Stomach (tissue), 8 donors: ENCODE measurements at regions not wholly inside any gene's neighbourhood (a gene's known extent, or its start where the extent isn't known, plus 50 kb on each side); places are given as distances from the start of the nearest gene placed in this dataset.

Experiments used
- DNase-seq, 2 donors: peaks; one replicate each; pipeline versions ENCODE4 v3.0.0 to v3.0.0-alpha.2; 2013 to 2019
- H3K27ac ChIP-seq, 5 donors: fragments of 200-600 bp in 4 of 5; sonication (generic) in 4 of 5; one replicate each; pipeline ENCODE4 v1.5.1; 2013 to 2019; ENCODE audit warnings: mild to moderate bottlenecking in 1 of 5, moderate library complexity in 1 of 5
- H3K27me3 ChIP-seq, 3 donors: fragments of 200-600 bp; sonication (generic); one replicate each; pipeline ENCODE4 v1.5.1; 2017 to 2019; ENCODE audit warnings: mixed run types in 1 of 3
- H3K36me3 ChIP-seq, 4 donors: fragments of 200-600 bp; sonication (generic); 1 replicate in 3 of 4; 2 replicates in 1 of 4; pipeline ENCODE4 v1.5.1; 2016 to 2019
- H3K4me1 ChIP-seq, 4 donors: fragments of 200-600 bp; sonication (generic); one replicate each; pipeline ENCODE4 v1.5.1; 2016 to 2019
- H3K4me3 ChIP-seq, 4 donors: fragments of 200-600 bp; sonication (generic) in 3 of 4; one replicate each; pipeline ENCODE4 v1.5.1; 2016 to 2019; ENCODE audit warnings: mild to moderate bottlenecking in 1 of 4
- H3K9me3 ChIP-seq, 4 donors: fragments of 200-600 bp; sonication (generic); one replicate each; pipeline ENCODE4 v1.5.1; 2016 to 2019
- CTCF ChIP-seq, 7 experiments: fragments of 450-650 bp in 4 of 7; fragments of 200-600 bp in 3 of 7; sonication (generic) in 3 of 7; IDR thresholded peaks; one replicate each; pipeline ENCODE4 v1.5.1; 2016 to 2019; ENCODE audit warnings: antibody characterized with exemption in 7 of 7, control low read depth in 2 of 7, mild to moderate bottlenecking in 1 of 7
- EP300 ChIP-seq: sonication (generic); formaldehyde crosslinking; IDR thresholded peaks from one replicate; pipeline ENCODE4 v1.6.1; 2017; ENCODE audit warnings: antibody characterized with exemption
- POLR2A ChIP-seq, 4 donors: fragments of 450-650 bp; IDR thresholded peaks; one replicate each; pipeline ENCODE4 v1.6.1; 2016; ENCODE audit warnings: antibody characterized with exemption in 4 of 4, control low read depth in 2 of 4, mild to moderate bottlenecking in 1 of 4, moderate library complexity in 1 of 4
- POLR2AphosphoS5 ChIP-seq, 3 donors: sonication (generic); formaldehyde crosslinking; IDR thresholded peaks; one replicate each; pipeline ENCODE4 v1.6.1; 2016; ENCODE audit warnings: antibody characterized with exemption in 3 of 3
- WGBS, 5 donors: extraction: QIAGEN DNeasy Blood & Tissue Kit in 3 of 5; methylation state at CpG; one replicate each; pipeline versions ENCODE4 v1.1.5 to v1.1.7; 2013 to 2018; 5-methylcytosine and 5-hydroxymethylcytosine counted together
- intact Hi-C: fragments of 100-400 bp; cut with DNase I; formaldehyde crosslinking; loops from one replicate; pipeline ENCODE4 v1.15.1; 2023; ENCODE audit warnings: low total_unique reads
- donor health status: healthy with polysubstance abuse.
- donor health status: Bipolar disorder and iron deficiency.
- donor health status: healthy.

DNA sequence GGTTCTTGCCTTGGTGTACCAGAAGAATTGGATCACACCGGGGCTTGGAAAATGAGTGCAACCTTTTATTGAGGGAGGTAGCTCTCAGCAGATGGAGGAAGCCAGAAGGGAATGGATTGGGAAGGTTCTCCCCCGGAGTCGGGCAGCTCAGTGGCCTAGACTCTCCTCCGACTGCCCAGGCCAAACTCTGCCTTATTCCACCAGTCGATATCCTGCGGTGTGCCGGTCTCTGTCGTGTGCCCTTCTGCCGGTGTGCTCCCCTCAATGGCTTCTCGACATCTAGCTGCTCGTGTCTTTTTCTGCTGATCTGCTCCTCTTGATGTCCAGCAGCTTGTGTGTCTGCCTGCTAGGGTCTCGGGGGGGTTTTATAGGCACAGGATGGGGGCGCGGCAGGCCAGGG lies 87.4 kb upstream of the CCL21 start:
- TF ChIP-seq POLR2AphosphoS5 (IDR thresholded peaks at IDR 0.05): no peak
- intact Hi-C loops: no loop called here
- WGBS, 5 donors: 68 to 79% (median 77%) methylated on average over 14 of the region's 14 CpGs

GRCh38 chr9:34796924-34797323 lies 87.0 kb upstream of the CCL21 start:
- WGBS, 5 donors: 14 to 22% (median 17%) methylated on average over 6 to 7 of the region's 7 CpGs
- no peak overlapping the region for H3K4me3 ChIP-seq
- no peak overlapping the region for H3K27ac ChIP-seq

More for the DNA sequence above, 87.4 kb upstream of the CCL21 start:
- no peak overlapping the region for H3K4me3 ChIP-seq
- DNase-seq: no peak
- peaks cover 0 to 13% (median 0%) of the 10 kb centered on the region in 3 donors for H3K27me3 ChIP-seq
- no peaks in the 10 kb centered on the region for H3K36me3 ChIP-seq
- no peaks in the 10 kb centered on the region for H3K9me3 ChIP-seq
- no peak overlapping the region for H3K27ac ChIP-seq
- H3K4me1 ChIP-seq: no peaks in the 10 kb centered on the region

GRCh38 chr9:34793428-34793827 lies 83.5 kb upstream of the CCL21 start:
- TF ChIP-seq CTCF (IDR thresholded peaks at IDR 0.05): no peak
- no peak for TF ChIP-seq POLR2A (IDR thresholded peaks at IDR 0.05)
- TF ChIP-seq POLR2AphosphoS5 (IDR thresholded peaks at IDR 0.05): no peak
- no peak for TF ChIP-seq EP300
- Histone ChIP-seq H3K4me1 (no peaks in the 10 kb centered on the region), H3K4me3 (no peak overlapping the region), H3K9me3 (no peaks in the 10 kb centered on the region), H3K27ac (no peak overlapping the region), H3K27me3 (peaks cover 0 to 23% (median 0%) of the 10 kb centered on the region in 3 donors), H3K36me3 (no peaks in the 10 kb centered on the region)
- no peak for DNase-seq
- WGBS, 5 donors: 59 to 70% (median 62%) methylated on average over 2 of the region's 2 CpGs
- intact Hi-C loops: no loop called here

More at GRCh38 chr9:34796924-34797323, 87.0 kb upstream of the CCL21 start:
- Histone ChIP-seq H3K9me3 (no peaks in the 10 kb centered on the region), H3K4me1 (no peaks in the 10 kb centered on the region), H3K27me3 (peaks cover 0 to 17% (median 0%) of the 10 kb centered on the region in 3 donors), H3K36me3 (no peaks in the 10 kb centered on the region)
- TF ChIP-seq EP300 (no peak), POLR2AphosphoS5 (IDR thresholded peaks at IDR 0.05) (no peak), POLR2A (IDR thresholded peaks at IDR 0.05) (no peak)
- intact Hi-C loops: no loop called here
- DNase-seq: no peak

- TF ChIP-seq POLR2AphosphoS5 (IDR thresholded peaks at IDR 0.05): no peak
- TF ChIP-seq POLR2A (IDR thresholded peaks at IDR 0.05): no peak
- no peak for TF ChIP-seq EP300
- no peak for TF ChIP-seq CTCF (IDR thresholded peaks at IDR 0.05)
- DNase-seq: no peak
- H3K4me1 ChIP-seq: no peaks in the 10 kb centered on the region
- no peaks in the 10 kb centered on the region for H3K9me3 ChIP-seq
- H3K4me3 ChIP-seq: no peak overlapping the region
- intact Hi-C loops: no loop called here
- H3K36me3 ChIP-seq: no peaks in the 10 kb centered on the region
- H3K27me3 ChIP-seq: peaks cover 0 to 13% (median 0%) of the 10 kb centered on the region in 3 donors
- no peak overlapping the region for H3K27ac ChIP-seq
- 53 to 59% (median 57%) methylated on average over 4 of the region's 4 CpGs for WGBS, 5 donors
Observed at GRCh38 chr9:34783951-34784487, 74.1 kb upstream of the CCL21 start.

DNA sequence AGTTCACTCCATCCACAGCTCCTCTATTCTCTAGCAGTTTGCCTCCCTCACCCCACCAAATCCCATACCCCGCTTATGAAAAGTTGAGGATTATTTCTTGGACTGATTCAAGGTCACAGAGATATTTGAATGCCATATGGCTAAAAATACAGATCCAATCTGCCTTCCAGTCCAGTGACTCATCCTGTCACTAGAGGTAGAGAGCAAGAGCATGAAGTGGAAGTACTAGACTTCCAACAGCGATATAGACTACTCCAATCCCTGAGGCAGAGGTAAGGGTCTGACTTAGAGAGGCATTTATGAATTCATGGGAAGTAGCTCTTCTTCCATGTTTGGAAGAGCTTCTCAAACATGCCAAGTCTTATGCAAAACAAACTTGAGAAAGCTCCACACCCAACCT lies 72.4 kb upstream of the CCL21 start:
- Histone ChIP-seq H3K9me3 (no peaks in the 10 kb centered on the region), H3K36me3 (no peaks in the 10 kb centered on the region), H3K4me3 (no peak overlapping the region), H3K4me1 (no peaks in the 10 kb centered on the region), H3K27ac (no peak overlapping the region), H3K27me3 (peaks cover 0 to 2% (median 0%) of the 10 kb centered on the region in 3 donors)
- WGBS, 5 donors: 88 to 96% (median 90%) methylated on average over 2 of the region's 2 CpGs
- intact Hi-C loops: no loop called here
- TF ChIP-seq POLR2A (IDR thresholded peaks at IDR 0.05) (no peak), CTCF (IDR thresholded peaks at IDR 0.05) (no peak), EP300 (no peak), POLR2AphosphoS5 (IDR thresholded peaks at IDR 0.05) (no peak)
- no peak for DNase-seq
